CD8-positive, alpha-beta memory T cell (primary cell): ENCODE measurements at regions not wholly inside any gene's neighbourhood (a gene's known extent, or its start where the extent isn't known, plus 50 kb on each side); places are given as distances from the start of the nearest gene placed in this dataset.
A peak's percentile ranks its signal among the peaks of the same experiment; 100 is the strongest.

ENCODE experiments used
- CTCF ChIA-PET: fragments of 350-600 bp; sonication (Branson Sonifier 250); formaldehyde crosslinking; loops from one replicate; lab custom pipeline; 2021; ENCODE audit warnings: antibody characterized with exemption; lab: Charles Lee
- POLR2A ChIA-PET: fragments of 350-600 bp; sonication (Branson Sonifier 250); formaldehyde crosslinking; loops from one replicate; lab custom pipeline; 2021; ENCODE audit warnings: antibody characterized with exemption; lab: Charles Lee
- DNase-seq, 5 donors: peaks; one replicate each; pipeline versions ENCODE4 v3.0.0 to v3.0.0-alpha.2; 2020 to 2022; ENCODE audit warnings: mixed read lengths in 1 of 5
- H3K27ac ChIP-seq: one replicate; pipeline ENCODE4 v1.7.0; 2013; ENCODE audit warnings: low read depth, mild to moderate bottlenecking, low read length, moderate library complexity
- H3K27me3 ChIP-seq: 2 replicates; pipeline ENCODE4 v1.7.0; 2013; ENCODE audit warnings: low read length, mild to moderate bottlenecking; ENCODE audit not compliant: insufficient read depth, poor library complexity, severe bottlenecking
- H3K36me3 ChIP-seq: 2 replicates; pipeline ENCODE4 v1.7.0; 2013; ENCODE audit warnings: mild to moderate bottlenecking, low read length, moderate library complexity; ENCODE audit not compliant: insufficient read depth
- H3K4me1 ChIP-seq: 2 replicates; pipeline ENCODE4 v1.7.0; 2013; ENCODE audit warnings: mild to moderate bottlenecking, low read length, moderate library complexity; ENCODE audit not compliant: insufficient read depth
- H3K4me3 ChIP-seq: 2 replicates; pipeline ENCODE4 v1.7.0; 2013; ENCODE audit warnings: mild to moderate bottlenecking, low read length
- H3K9me3 ChIP-seq: 2 replicates; pipeline ENCODE4 v1.7.0; 2013; ENCODE audit warnings: mild to moderate bottlenecking, low read length
- H3K27ac Mint-ChIP-seq, 8 donors: one replicate each; pipeline ENCODE4 v1.8.0; 2020 to 2021; ENCODE audit warnings: mixed read lengths in 8 of 8, mild to moderate bottlenecking in 6 of 8, inconsistent platforms in 3 of 8, moderate library complexity in 3 of 8
- H3K27me3 Mint-ChIP-seq, 2 donors: one replicate each; pipeline ENCODE4 v1.8.0; 2020 to 2021; ENCODE audit warnings: mixed read lengths in 2 of 2, mild to moderate bottlenecking in 1 of 2, moderate library complexity in 1 of 2
- H3K36me3 Mint-ChIP-seq, 3 donors: one replicate each; pipeline ENCODE4 v1.8.0; 2020 to 2021; ENCODE audit warnings: mixed read lengths in 3 of 3, inconsistent platforms in 1 of 3, mild to moderate bottlenecking in 1 of 3
- H3K4me1 Mint-ChIP-seq, 3 donors: one replicate each; pipeline ENCODE4 v1.8.0; 2020 to 2021; ENCODE audit warnings: mixed read lengths in 3 of 3, inconsistent platforms in 1 of 3, mild to moderate bottlenecking in 1 of 3
- H3K4me3 Mint-ChIP-seq, 7 donors: one replicate each; pipeline ENCODE4 v1.8.0; 2020 to 2021; ENCODE audit warnings: mixed read lengths in 7 of 7, mild to moderate bottlenecking in 6 of 7, moderate library complexity in 4 of 7, inconsistent platforms in 2 of 7
- H3K9me3 Mint-ChIP-seq, 5 donors: one replicate each; pipeline ENCODE4 v1.8.0; 2020 to 2022; ENCODE audit warnings: mixed read lengths in 5 of 5, mild to moderate bottlenecking in 3 of 5, moderate library complexity in 2 of 5, inconsistent platforms in 1 of 5

- no peaks in the 10 kb centered on the region for H3K4me1 ChIP-seq
- H3K4me3 ChIP-seq = no peak overlapping the region
- no peak overlapping the region for H3K4me3 Mint-ChIP-seq
- no peaks in the 10 kb centered on the region for H3K9me3 Mint-ChIP-seq
- no peak overlapping the region for H3K27ac ChIP-seq
- DNase-seq = no peak
- CTCF ChIA-PET = no interaction called here
- H3K36me3 ChIP-seq = no peaks in the 10 kb centered on the region
- no peaks in the 10 kb centered on the region for H3K36me3 Mint-ChIP-seq
- H3K27me3 Mint-ChIP-seq = peaks cover 0 to 3% of the 10 kb centered on the region in 2 donors
- H3K9me3 ChIP-seq = no peaks in the 10 kb centered on the region
- no peak overlapping the region for H3K27ac Mint-ChIP-seq
- POLR2A ChIA-PET = no interaction called here
- no peaks in the 10 kb centered on the region for H3K27me3 ChIP-seq
- H3K4me1 Mint-ChIP-seq = no peaks in the 10 kb centered on the region
Observed at GRCh38 chr6:88558981-88559380, 392.8 kb upstream of the CNR1 start.

DNA sequence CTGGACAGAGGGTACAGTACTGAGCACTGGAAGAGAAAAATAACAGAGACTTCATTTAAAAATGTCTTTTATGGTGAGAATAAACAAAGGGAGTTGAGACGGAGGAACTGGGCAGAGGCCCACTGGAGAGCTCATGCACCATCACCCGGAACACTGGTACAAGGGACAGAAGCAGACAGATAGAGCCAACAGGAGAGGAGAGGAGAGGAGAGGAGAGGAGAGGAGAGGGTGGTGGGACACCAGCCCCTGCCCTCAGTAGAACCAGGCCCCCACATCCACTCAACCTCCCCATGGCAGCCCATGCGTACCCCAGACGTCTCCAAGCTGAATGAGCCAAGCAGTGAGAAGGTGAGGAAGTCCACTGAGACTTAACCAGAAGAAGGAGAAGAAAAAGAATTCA is 390.5 kb upstream of the CNR1 start:
- Mint-ChIP-seq H3K9me3 (no peaks in the 10 kb centered on the region), H3K27me3 (peaks cover 2 to 3% of the 10 kb centered on the region in 2 donors)

DNA sequence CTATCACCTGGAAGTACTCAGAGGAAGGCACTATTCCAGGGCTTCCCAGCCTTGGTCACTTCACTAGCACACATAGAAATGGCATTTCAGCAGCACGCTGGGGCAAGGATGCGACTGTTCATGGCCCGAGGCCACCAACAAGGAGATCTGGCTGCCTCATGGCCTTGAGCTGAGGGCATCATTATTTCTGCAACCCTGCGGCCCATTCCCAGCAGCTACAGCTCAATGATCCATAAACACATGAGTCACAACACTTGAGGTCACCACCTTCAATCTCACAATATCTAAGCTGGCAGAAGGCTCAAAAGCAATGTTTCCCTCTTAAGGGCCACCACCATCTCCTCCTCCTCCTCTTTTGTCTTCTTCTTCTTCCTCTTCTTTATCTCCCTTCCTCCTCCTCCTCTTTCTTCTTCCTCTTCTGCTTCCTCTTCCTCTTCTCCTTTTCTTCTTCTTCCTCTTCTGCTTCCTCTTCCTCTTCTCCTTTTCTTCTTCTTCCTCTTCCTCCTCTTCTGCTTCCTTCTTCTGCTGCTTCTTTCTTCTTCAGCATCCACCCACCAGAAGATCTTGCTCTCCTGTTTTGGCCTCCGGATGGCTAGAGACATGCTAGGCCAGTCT is 382.9 kb upstream of the CNR1 start:
- peaks cover 0 to 3% (median 0%) of the 10 kb centered on the region in 5 donors for H3K9me3 Mint-ChIP-seq
- DNase-seq = no peak
- ChIA-PET CTCF (no interaction called here), POLR2A (no interaction called here)
- no peak overlapping the region for H3K27ac Mint-ChIP-seq
- H3K36me3 ChIP-seq = no peaks in the 10 kb centered on the region
- no peak overlapping the region for H3K27ac ChIP-seq
- H3K4me1 Mint-ChIP-seq = no peaks in the 10 kb centered on the region
- H3K27me3 Mint-ChIP-seq = peaks cover 7 to 9% of the 10 kb centered on the region in 2 donors
- H3K4me3 Mint-ChIP-seq = no peak overlapping the region
- no peaks in the 10 kb centered on the region for H3K27me3 ChIP-seq
- H3K36me3 Mint-ChIP-seq = no peaks in the 10 kb centered on the region
- H3K9me3 ChIP-seq = no peaks in the 10 kb centered on the region
- no peaks in the 10 kb centered on the region for H3K4me1 ChIP-seq
- H3K4me3 ChIP-seq = no peak overlapping the region

More for the DNA sequence above, 390.5 kb upstream of the CNR1 start:
- no peaks in the 10 kb centered on the region for H3K27me3 ChIP-seq
- no peak for DNase-seq
- no peaks in the 10 kb centered on the region for H3K36me3 ChIP-seq
- H3K4me1 Mint-ChIP-seq = no peaks in the 10 kb centered on the region
- POLR2A ChIA-PET = no interaction called here
- CTCF ChIA-PET = no interaction called here
- no peaks in the 10 kb centered on the region for H3K9me3 ChIP-seq
- no peaks in the 10 kb centered on the region for H3K36me3 Mint-ChIP-seq
- no peak overlapping the region for H3K27ac Mint-ChIP-seq
- no peaks in the 10 kb centered on the region for H3K4me1 ChIP-seq
- H3K4me3 Mint-ChIP-seq = no peak overlapping the region
- H3K27ac ChIP-seq = no peak overlapping the region
- no peak overlapping the region for H3K4me3 ChIP-seq

DNA sequence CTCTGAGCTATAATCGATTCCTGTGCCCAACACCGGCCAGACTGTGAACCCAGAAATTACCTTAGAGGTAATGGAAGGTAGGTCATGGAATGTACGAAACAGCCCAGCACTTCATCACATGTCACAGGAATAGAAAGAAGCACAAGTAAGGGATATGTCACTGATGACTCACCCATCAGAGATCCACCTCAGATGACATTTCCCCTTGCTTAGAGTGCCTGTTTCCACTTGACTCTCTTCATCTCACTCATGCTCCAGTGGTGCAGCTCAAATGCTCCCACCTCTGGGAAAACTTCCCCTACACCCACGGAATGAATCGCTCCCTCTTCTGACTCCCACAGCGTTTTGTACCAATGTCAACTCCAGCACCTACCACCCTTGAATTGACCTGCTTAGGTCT is 381.6 kb upstream of the CNR1 start:
- Histone ChIP-seq H3K27me3 (no peaks in the 10 kb centered on the region), H3K36me3 (no peaks in the 10 kb centered on the region), H3K4me3 (no peak overlapping the region), H3K4me1 (no peaks in the 10 kb centered on the region), H3K9me3 (no peaks in the 10 kb centered on the region), H3K27ac (no peak overlapping the region)
- no peak overlapping the region for H3K4me3 Mint-ChIP-seq
- H3K27ac Mint-ChIP-seq = peak overlapping the region in 1 of 8 donors; percentile 78
- no peaks in the 10 kb centered on the region for H3K36me3 Mint-ChIP-seq
- H3K4me1 Mint-ChIP-seq = no peaks in the 10 kb centered on the region
- H3K27me3 Mint-ChIP-seq = peaks cover 9 to 10% of the 10 kb centered on the region in 2 donors
- ChIA-PET CTCF (no interaction called here), POLR2A (no interaction called here)
- H3K9me3 Mint-ChIP-seq = peaks cover 0 to 3% (median 0%) of the 10 kb centered on the region in 5 donors
- DNase-seq = no peak

- H3K4me3 Mint-ChIP-seq = no peak overlapping the region
- CTCF ChIA-PET = no interaction called here
Observed at GRCh38 chr6:88545991-88546390, 379.8 kb upstream of the CNR1 start.

DNA sequence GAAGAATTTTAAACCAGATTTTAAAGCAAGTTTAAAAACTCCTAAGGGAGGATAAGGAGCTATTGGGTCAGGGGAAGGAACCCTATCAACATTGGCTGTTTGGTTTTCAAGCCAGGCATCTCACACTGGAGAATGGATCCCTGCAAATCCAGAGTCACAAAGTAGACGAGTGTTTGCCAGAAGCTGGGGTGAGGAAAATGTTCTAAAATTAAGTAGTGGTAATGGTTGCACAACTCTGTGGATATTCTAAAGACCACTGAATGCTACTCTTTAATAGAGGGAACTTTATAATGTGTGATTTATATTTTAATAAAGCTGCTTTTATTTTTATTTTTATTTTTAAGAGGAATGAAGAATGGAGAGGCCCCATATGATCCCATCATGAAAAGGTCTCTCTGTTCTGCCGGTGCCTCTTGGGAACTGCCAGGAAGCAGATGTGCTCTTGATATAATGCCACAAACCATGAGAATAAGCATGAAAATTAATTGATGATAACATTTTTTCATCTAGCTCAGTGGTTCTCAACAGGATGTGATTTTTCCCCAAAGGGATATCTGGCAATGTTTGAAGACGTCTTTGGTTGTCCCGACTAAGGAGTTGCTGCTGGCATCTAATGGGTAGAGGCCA is 379.0 kb upstream of the CNR1 start:
- CTCF ChIA-PET = no interaction called here
- no peak overlapping the region for H3K27ac Mint-ChIP-seq

More at GRCh38 chr6:88545991-88546390, 379.8 kb upstream of the CNR1 start:
- Mint-ChIP-seq H3K36me3 (no peaks in the 10 kb centered on the region), H3K27me3 (peaks cover 3 to 8% of the 10 kb centered on the region in 2 donors), H3K27ac (no peak overlapping the region), H3K9me3 (peaks cover 0 to 3% (median 0%) of the 10 kb centered on the region in 5 donors), H3K4me1 (no peaks in the 10 kb centered on the region)
- no peaks in the 10 kb centered on the region for H3K36me3 ChIP-seq
- H3K27me3 ChIP-seq = no peaks in the 10 kb centered on the region
- no peaks in the 10 kb centered on the region for H3K9me3 ChIP-seq
- POLR2A ChIA-PET = no interaction called here
- DNase-seq = no peak
- H3K27ac ChIP-seq = no peak overlapping the region
- H3K4me3 ChIP-seq = no peak overlapping the region
- H3K4me1 ChIP-seq = no peaks in the 10 kb centered on the region

DNA sequence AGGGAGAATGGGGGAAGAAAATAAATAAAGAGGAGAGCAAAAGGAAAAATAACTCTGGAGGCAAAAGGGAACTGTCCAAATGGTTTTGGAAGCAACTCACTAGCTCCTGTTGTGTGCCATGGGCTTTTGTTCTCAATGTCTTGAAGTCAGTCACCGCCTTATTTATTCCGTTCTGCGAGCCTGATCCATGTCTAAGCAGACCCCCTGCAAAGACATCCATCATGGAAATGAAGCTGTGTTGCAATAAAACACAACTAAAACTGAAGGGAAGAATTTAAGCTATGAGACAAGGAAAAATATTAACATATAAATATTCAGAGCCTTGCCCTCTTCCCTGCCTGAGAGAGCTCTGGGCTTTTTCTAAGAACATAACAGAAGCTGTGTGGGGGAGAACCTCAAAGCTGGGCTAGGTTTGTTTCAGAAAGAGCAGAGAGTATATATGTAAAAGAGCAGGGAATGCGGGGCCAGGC is 373.2 kb upstream of the CNR1 start:
- H3K27me3 ChIP-seq = peaks cover 5% of the 10 kb centered on the region
- Mint-ChIP-seq H3K4me1 (no peaks in the 10 kb centered on the region), H3K27me3 (peaks cover 8 to 48% of the 10 kb centered on the region in 2 donors), H3K4me3 (no peak overlapping the region), H3K36me3 (no peaks in the 10 kb centered on the region), H3K27ac (no peak overlapping the region), H3K9me3 (peaks cover 0 to 4% (median 0%) of the 10 kb centered on the region in 5 donors)
- DNase-seq = no peak
- ChIA-PET POLR2A (no interaction called here), CTCF (no interaction called here)
- H3K4me1 ChIP-seq = no peaks in the 10 kb centered on the region
- H3K9me3 ChIP-seq = no peaks in the 10 kb centered on the region
- H3K27ac ChIP-seq = no peak overlapping the region
- H3K36me3 ChIP-seq = no peaks in the 10 kb centered on the region
- no peak overlapping the region for H3K4me3 ChIP-seq

More for the DNA sequence above, 379.0 kb upstream of the CNR1 start:
- peaks cover 3 to 8% of the 10 kb centered on the region in 2 donors for H3K27me3 Mint-ChIP-seq
- no peak for DNase-seq
- H3K4me3 ChIP-seq = no peak overlapping the region
- H3K9me3 ChIP-seq = no peaks in the 10 kb centered on the region
- POLR2A ChIA-PET = no interaction called here
- H3K27me3 ChIP-seq = no peaks in the 10 kb centered on the region
- H3K36me3 Mint-ChIP-seq = no peaks in the 10 kb centered on the region
- no peak overlapping the region for H3K27ac ChIP-seq
- H3K4me1 ChIP-seq = no peaks in the 10 kb centered on the region
- H3K36me3 ChIP-seq = no peaks in the 10 kb centered on the region
- no peaks in the 10 kb centered on the region for H3K4me1 Mint-ChIP-seq
- peaks cover 0 to 3% (median 0%) of the 10 kb centered on the region in 5 donors for H3K9me3 Mint-ChIP-seq
- H3K4me3 Mint-ChIP-seq = no peak overlapping the region

DNA sequence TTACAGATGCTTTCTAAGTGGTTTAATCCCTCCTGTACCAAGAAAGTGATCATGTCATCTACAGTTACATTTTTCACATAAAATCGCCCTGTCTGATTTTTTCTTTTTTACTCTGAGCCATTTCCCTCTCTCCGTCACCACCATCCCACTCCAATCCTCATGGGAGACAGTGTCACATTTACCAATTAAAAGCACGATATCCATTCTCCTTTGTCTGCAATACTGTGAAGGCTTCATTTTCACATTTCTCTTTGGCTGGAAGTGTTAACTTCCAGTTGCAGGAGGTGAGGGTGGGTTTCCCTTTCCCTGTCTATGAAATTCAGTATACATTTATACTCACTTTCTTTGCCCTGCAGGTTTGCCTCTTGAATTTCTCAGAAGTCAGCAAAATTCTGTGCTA is 372.7 kb upstream of the CNR1 start:
- ChIA-PET POLR2A (no interaction called here), CTCF (no interaction called here)
- H3K4me1 Mint-ChIP-seq = no peaks in the 10 kb centered on the region
- H3K4me3 Mint-ChIP-seq = no peak overlapping the region
- no peaks in the 10 kb centered on the region for H3K36me3 ChIP-seq
- DNase-seq = no peak
- H3K4me1 ChIP-seq = no peaks in the 10 kb centered on the region
- H3K9me3 Mint-ChIP-seq = peaks cover 0 to 4% (median 0%) of the 10 kb centered on the region in 5 donors
- H3K36me3 Mint-ChIP-seq = no peaks in the 10 kb centered on the region
- peaks cover 5% of the 10 kb centered on the region for H3K27me3 ChIP-seq
- peaks cover 8 to 51% of the 10 kb centered on the region in 2 donors for H3K27me3 Mint-ChIP-seq
- H3K27ac Mint-ChIP-seq = no peak overlapping the region
- no peak overlapping the region for H3K4me3 ChIP-seq
- no peak overlapping the region for H3K27ac ChIP-seq
- no peaks in the 10 kb centered on the region for H3K9me3 ChIP-seq
